Lower leg skin (tissue), 4 donors: ENCODE measurements at regions not wholly inside any gene's neighbourhood (a gene's known extent, or its start where the extent isn't known, plus 50 kb on each side); places are given as distances from the start of the nearest gene placed in this dataset.

Experiments
- DNase-seq, 2 donors: peaks; one replicate each; pipeline ENCODE4 v3.0.0-alpha.2; 2019; ENCODE audit warnings: low spot score in 2 of 2
- H3K4me3 ChIP-seq: fragments of 200-600 bp; sonication (generic); 2 replicates; pipeline ENCODE4 v1.5.1; 2017; ENCODE audit warnings: mild to moderate bottlenecking, low read depth; ENCODE audit not compliant: poor library complexity, severe bottlenecking
- POLR2A ChIP-seq, 2 donors: fragments of 450-650 bp; IDR thresholded peaks; one replicate each; pipeline ENCODE4 v1.6.1; 2016 to 2017; ENCODE audit warnings: antibody characterized with exemption in 2 of 2, mild to moderate bottlenecking in 1 of 2, moderate library complexity in 1 of 2
- WGBS, 2 donors: methylation state at CpG; one replicate each; pipeline ENCODE4 v1.1.5; 2018; 5-methylcytosine and 5-hydroxymethylcytosine counted together
- intact Hi-C: fragments of 100-400 bp; cut with DNase I; formaldehyde crosslinking; loops from one replicate; pipeline ENCODE4 v1.15.0; 2023; ENCODE audit warnings: low total_unique reads
- TF ChIP-seq, protein P1 (sequence below), 3 donors: fragments of 450-650 bp; IDR thresholded peaks; one replicate each; pipeline ENCODE4 v1.5.1; 2016; ENCODE audit warnings: antibody characterized with exemption in 3 of 3, mild to moderate bottlenecking in 3 of 3, moderate library complexity in 2 of 3

DNA sequence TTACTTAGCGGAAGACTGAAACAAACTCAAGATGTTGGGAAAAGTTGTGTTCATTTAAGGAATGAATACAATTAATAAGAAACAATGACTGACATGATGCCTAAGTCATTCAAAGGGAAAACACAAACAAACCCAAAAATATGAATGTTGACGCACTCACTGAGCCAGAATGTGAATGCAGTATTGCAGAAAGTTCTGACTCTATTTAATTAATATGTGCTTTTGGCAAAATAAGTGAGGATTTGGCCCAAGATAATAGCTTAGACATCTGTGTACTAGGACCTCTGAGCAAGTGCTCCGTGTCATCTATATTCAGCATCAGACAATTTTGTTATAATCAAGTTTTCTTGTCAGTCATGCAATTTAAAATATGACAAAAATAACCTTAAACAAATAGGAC, 1138.8 kb upstream of the NXPH2 start:
- intact Hi-C loops = no loop called here
- TF ChIP-seq POLR2A (IDR thresholded peaks at IDR 0.05) = no peak
- TF ChIP-seq, protein P1, sequence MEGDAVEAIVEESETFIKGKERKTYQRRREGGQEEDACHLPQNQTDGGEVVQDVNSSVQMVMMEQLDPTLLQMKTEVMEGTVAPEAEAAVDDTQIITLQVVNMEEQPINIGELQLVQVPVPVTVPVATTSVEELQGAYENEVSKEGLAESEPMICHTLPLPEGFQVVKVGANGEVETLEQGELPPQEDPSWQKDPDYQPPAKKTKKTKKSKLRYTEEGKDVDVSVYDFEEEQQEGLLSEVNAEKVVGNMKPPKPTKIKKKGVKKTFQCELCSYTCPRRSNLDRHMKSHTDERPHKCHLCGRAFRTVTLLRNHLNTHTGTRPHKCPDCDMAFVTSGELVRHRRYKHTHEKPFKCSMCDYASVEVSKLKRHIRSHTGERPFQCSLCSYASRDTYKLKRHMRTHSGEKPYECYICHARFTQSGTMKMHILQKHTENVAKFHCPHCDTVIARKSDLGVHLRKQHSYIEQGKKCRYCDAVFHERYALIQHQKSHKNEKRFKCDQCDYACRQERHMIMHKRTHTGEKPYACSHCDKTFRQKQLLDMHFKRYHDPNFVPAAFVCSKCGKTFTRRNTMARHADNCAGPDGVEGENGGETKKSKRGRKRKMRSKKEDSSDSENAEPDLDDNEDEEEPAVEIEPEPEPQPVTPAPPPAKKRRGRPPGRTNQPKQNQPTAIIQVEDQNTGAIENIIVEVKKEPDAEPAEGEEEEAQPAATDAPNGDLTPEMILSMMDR (IDR thresholded peaks at IDR 0.05) = no peak
- DNase-seq = no peak
- no peak overlapping the region for H3K4me3 ChIP-seq
- WGBS, 2 donors = 62 to 67% methylated on average over 3 of the region's 3 CpGs

GRCh38 chr2:139917690-139918384, 1137.6 kb upstream of the NXPH2 start:
- WGBS, 2 donors = 44 to 46% methylated on average over 3 of the region's 3 CpGs
- intact Hi-C loops = no loop called here
- no peak for DNase-seq
- no peak overlapping the region for H3K4me3 ChIP-seq
- no peak for TF ChIP-seq POLR2A (IDR thresholded peaks at IDR 0.05)
- TF ChIP-seq, protein P1 (IDR thresholded peaks at IDR 0.05) = no peak

DNA sequence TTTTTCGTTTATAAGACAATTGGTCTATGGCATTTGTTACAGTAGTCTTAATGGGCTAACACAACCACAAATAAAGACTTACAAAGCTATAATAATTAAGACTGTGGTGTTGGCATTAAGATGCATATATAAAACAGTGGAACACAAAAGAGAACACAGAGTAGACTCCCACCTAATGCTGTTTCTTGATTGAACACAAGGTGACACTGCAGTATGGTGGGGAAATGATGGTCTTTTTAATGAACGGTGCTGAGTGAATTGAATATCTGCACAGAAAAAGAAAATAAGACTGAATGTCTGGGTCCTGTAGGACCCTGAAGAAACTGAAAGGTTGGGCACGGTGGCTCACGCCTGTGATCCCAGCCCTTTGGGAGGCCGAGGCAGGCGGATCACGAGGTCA, 1136.6 kb upstream of the NXPH2 start:
- no peak for TF ChIP-seq POLR2A (IDR thresholded peaks at IDR 0.05)
- TF ChIP-seq, protein P1 (IDR thresholded peaks at IDR 0.05) = no peak

DNA sequence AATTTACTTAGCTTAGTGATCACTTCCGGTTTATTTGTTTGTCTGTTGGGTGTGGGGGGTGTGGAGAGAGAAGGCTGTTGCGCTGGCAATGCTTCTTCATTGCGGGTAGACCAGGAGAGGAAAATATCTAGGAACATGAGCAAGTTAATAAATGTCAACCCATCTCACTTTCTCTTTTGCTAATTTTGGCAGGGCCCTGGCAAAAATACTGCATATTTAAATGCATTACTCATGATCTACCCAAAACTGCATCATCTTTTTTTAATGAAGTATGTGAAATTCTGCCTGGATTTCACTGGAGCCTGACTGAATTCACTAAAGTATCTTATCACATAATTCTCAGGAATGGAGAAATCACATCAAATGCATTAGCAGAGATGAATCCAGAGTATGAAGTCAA, 1131.0 kb upstream of the NXPH2 start:
- 58 to 66% methylated on average over 3 of the region's 3 CpGs for WGBS, 2 donors

More for the DNA sequence above, 1136.6 kb upstream of the NXPH2 start:
- intact Hi-C loops = no loop called here
- WGBS, 2 donors = 81 to 83% methylated on average over 7 of the region's 7 CpGs
- no peak overlapping the region for H3K4me3 ChIP-seq
- no peak for DNase-seq

GRCh38 chr2:139909136-139909535, 1128.9 kb upstream of the NXPH2 start:
- intact Hi-C loops = no loop called here
- WGBS, 2 donors = 68 to 83% methylated on average over 3 of the region's 3 CpGs

More for the DNA sequence above, 1131.0 kb upstream of the NXPH2 start:
- TF ChIP-seq POLR2A (IDR thresholded peaks at IDR 0.05) = no peak
- TF ChIP-seq, protein P1 (IDR thresholded peaks at IDR 0.05) = no peak
- intact Hi-C loops = no loop called here
- no peak overlapping the region for H3K4me3 ChIP-seq
- DNase-seq = no peak

More at GRCh38 chr2:139909136-139909535, 1128.9 kb upstream of the NXPH2 start:
- TF ChIP-seq POLR2A (IDR thresholded peaks at IDR 0.05) = no peak
- TF ChIP-seq, protein P1 (IDR thresholded peaks at IDR 0.05) = no peak
- H3K4me3 ChIP-seq = no peak overlapping the region
- DNase-seq = no peak
